NCI-H2171 (cell line): ENCODE measurements at regions not wholly inside any gene's neighbourhood (a gene's known extent, or its start where the extent isn't known, plus 50 kb on each side); places are given as distances from the start of the nearest gene placed in this dataset.
"Not testable (repeated sequence)": the region's sequence is repeated elsewhere in the genome, so short reads cannot be mapped to it uniquely, and the experiment has no call there.

Source experiments
- DNase-seq: peaks from one replicate; lab custom pipeline; 2025; lab: John Stamatoyannopoulos, UW

DNA sequence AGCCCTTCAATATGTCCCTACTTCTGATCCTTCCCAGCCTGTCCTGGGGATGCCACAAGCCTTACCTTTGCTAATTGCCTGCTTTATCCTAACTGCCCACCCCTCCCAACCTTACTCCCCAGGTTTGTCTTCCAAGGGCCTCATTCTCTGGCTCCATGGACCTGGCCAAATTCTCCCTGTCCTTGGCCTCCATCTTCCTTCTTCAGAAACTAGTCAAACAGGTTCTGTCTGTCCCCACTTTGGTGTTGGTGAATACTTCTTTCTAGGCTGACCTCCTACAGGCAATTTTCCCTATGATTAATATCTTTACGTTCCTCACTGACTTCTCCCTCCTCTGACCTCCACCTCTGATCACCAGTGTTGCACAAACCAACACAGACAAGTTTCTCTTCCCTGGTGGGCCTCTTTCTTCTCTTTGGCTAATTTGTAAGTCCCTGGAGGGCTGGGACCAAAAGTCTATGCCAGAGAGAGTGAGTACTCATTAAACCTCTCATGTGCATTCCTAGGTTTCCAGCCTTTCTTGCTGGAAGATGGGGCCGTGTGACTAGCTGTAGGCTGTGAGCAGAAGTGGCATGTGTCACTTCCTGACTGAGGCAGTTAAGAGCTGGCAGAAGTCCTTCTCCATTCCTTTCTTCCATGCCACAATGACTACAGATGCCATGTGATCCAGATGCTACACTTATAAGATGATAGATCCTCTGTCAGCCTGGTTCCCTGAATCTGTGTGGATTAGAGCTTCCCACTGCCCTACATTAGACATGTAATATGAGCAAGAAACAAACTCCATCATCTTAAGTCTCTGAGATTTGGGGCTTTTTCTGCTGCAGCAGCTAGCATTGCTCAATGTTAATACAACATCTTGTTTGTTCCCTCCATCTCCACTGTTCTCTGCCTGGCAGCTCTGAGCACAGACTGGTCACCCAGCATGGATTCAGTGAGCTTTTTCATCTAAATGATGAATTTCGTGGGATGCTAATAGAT lies 382.7 kb downstream of the RPS24 start:
- DNase-seq: no peak

- no peak for DNase-seq
Measured at GRCh38 chr10:78417425-78418370, 384.0 kb downstream of the RPS24 start.

- DNase-seq: no peak
Measured at GRCh38 chr10:78419481-78420265, 386.0 kb downstream of the RPS24 start.

DNA sequence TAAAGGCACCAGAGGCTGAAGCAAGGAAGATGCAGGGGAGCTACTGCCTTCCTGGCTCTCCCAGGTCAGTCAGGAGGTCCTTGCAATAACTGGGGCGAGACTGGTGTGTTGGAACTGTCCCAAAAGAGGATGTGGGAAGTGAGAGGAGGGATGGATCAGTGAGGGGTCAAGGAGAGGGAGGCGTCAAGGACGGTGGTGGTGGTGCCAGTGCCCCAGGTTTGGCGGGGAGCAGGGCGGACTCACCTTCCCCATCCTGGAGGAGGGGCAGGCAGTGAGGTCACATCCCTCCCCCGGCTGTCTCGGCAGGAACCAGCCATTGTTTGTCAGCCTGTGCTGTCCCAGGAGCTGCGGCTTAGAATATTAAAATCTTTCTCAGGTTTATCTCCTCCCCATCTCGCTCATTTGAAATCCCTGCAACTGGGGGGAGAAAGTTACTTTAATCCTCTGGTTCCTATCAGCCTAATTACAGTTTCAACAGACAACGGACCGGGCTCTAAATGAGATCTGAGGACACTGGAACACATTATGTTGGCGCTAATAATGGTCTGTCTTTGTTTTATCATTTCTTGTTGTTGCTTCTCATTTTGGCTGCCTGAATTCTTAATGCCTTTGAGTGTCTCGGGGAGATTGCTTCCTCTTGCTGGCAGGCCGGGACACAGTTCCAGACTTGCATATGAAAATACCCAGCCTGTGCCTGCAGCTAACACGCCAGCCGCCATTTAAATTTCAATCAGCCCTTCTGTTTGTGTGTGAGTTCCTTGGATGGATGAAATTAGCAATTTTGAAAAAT lies 387.5 kb downstream of the RPS24 start:
- no peak for DNase-seq

GRCh38 chr10:78424050-78424449 lies 390.4 kb downstream of the RPS24 start:
- DNase-seq: not testable (repeated sequence)

DNA sequence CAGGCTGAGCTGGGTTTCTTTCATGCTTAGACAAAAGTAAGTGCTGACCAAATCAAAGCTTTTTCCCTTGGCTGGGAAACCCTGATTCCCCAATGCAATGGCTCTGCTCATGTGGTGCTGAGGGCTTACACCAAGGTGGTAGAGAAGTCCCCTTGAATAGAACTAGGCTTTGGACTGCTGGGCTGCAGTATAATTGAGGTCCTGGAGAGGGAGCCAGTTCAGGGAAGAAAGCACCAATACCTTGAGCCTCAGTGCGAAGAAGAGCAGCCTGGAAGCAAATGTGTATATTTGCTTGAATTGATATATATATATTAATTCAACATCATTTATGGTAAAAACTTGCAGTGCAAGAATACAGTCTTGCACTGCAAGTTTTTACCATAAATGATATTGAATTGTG lies 391.1 kb downstream of the RPS24 start:
- no peak for DNase-seq

GRCh38 chr10:78426181-78426580 lies 392.5 kb downstream of the RPS24 start:
- no peak for DNase-seq

GRCh38 chr10:78427497-78428031 lies 393.9 kb downstream of the RPS24 start:
- no peak for DNase-seq

GRCh38 chr10:78428579-78428978 lies 394.9 kb downstream of the RPS24 start:
- no peak for DNase-seq

- no peak for DNase-seq
Measured at GRCh38 chr10:78429984-78430383, 396.3 kb downstream of the RPS24 start.

- DNase-seq: no peak
Measured at GRCh38 chr10:78432583-78432982, 398.9 kb downstream of the RPS24 start.

- DNase-seq: no peak
Measured at GRCh38 chr10:78433076-78433595, 399.5 kb downstream of the RPS24 start.

DNA sequence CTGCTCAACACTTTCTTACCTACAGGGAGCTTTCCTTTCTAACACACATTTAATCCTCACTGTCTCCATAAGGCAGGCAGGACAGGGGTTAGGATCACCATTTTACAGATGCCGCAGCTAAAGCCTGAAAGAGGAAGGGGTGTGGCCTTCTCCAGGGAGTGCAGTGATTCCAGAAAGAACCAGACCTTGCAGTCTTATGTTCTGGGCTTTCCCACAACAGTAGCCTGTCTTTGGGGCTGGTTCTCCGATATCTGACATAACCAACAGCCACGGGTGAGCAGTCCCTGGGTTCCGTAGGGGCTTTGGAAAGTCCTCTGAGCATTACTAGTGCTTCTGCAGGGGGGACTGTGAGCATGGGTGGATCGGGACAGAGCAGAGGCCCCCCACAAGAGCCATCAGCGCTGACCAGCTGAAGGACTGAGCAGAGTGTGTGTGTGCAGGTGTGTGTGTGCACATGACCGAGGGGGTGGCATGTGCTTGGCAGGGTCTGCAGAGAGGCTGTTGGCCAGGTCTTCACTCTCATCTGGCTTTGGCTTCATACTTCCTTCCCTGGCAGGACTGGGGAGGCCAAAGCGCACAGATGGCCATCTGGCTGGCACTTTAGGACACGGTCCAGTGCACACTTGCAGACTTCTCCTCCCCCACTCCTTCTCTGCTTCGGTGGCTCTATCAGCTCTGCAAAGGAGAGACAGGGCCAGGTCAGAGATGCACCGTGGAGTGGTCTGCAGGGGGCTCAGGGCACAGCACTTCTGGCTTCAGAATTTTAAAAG lies 400.3 kb downstream of the RPS24 start:
- peak; percentile 22 for DNase-seq

DNA sequence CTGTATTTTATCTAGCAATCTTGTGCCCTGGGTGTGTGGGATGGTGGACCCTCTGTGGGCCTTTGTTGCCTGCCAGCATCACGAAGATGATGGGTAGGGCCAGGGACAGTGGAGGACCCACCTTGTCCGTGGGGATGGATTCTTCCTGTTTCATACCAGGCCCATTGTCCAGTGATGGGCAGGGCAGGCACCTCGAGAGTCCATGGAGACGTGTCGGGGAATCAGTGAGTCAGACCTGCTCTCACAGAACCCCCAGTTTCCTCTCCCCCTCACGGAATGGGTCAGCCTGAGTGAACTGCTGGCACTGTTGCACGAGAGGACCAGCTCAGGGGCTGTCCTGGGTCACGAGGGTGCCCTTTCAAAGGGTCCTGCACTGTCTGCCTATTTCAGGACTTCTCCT lies 401.2 kb downstream of the RPS24 start:
- no peak for DNase-seq

DNA sequence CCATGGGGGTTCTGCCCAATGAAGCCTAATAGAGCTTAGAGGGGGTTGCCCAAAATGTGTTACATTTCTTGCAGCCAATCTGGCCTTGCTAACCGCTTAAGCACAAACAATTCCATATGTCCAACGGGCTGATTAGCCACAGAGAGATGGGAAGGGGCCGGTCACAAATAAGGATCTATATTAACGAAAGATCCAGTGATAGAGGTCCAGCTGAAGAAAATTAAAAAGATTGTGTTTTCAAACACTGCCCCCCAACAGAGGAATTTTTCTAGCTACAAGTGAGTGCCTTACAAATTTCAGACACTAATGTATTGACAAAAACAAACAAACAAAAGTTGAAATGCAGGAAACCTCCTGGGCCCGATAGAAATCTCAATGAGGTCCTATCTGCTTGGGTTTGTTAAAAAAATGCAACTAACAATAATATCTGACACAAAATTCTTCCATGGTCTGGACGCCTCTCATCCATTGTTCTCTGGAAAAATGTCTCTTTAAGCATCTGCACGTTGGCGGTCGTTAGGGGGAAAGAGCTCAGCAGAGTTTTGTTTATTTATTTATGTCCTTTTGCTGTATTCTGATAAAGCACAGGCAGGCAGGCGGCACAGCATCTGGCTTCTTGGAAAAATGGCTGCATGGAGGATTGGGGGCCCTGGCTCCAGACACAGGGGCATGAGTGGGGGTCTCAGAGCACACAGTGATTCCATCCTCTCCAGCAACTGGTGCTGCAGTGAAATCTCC lies 402.0 kb downstream of the RPS24 start:
- DNase-seq: no peak

- DNase-seq: no peak
Measured at GRCh38 chr10:78436222-78436573, 402.5 kb downstream of the RPS24 start.

DNA sequence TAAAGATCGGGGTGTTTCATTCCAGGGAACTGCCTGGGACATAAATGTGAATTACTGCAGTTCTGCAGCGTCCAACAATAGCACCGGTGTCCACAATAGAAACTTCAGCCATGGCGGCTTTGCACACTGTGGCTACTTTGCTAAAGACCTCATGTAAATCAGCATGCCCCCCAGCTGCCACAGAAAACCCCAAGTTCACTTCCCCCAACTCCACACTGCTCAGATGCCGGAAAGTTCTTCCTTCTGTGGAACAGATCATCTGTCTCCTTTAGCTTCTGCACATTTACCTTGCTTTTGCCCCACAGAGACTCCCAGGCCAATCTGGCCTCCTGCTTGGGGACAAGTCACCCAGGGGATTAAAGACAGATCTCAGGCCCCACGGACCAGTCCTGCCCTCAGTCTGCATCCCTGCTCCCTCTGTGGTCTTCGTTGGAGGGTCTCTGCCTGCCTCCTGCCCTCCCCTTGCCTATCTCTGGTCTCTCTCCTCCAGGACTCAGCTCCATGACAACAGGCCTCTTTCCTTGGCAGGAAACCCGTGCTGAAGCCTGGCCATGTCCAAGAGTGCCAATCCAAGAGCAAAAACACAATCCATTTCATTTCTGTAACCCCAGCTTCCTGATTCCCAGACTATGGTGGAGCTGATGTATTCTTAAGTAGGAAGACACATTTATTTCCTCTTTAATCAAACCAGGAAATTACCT lies 403.2 kb downstream of the RPS24 start:
- no peak for DNase-seq

DNA sequence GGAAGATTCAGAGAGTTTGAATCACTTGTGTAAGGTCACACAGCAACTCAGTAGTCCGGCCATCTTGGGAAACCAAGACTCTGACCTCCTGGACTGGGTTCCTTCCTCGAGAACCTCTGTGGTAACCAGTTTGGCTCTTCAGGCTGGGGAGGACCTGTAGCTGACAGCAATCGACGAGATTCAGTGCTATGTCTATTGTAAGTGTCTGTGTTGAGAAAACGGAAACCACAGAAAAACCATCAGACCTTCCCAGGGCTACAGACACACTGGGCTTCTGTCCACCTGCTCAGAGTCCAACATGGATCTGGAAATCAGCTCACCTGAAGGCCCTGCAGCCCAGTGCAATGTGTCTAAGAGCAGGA lies 403.7 kb downstream of the RPS24 start:
- no peak for DNase-seq
